ENCODE measurements at regions not wholly inside any gene's neighbourhood (a gene's known extent, or its start where the extent isn't known, plus 50 kb on each side); places are given as distances from the start of the nearest gene placed in this dataset.
"Not testable (repeated sequence)": the region's sequence is repeated elsewhere in the genome, so short reads cannot be mapped to it uniquely, and the experiment has no call there.

- DNase-seq: no peak
- Histone ChIP-seq H3K36me3 (no peaks in the 10 kb centered on the region), H3K4me1 (no peaks in the 10 kb centered on the region), H3K9me3 (no peaks in the 10 kb centered on the region), H3K4me3 (ENCODE audit: low read depth, low read length) (no peak overlapping the region), H3K27me3 (peaks cover 7% of the 10 kb centered on the region)
- no peak for TF ChIP-seq CTCF (IDR thresholded peaks at IDR 0.05; ENCODE audit: low read depth, low read length)
Observed at GRCh38 chr7:153061910-153062528, 302.5 kb downstream of the ACTR3B start.

- H3K4me3 ChIP-seq (ENCODE audit: low read depth, low read length): no peak overlapping the region
- H3K9me3 ChIP-seq: no peaks in the 10 kb centered on the region
- H3K27me3 ChIP-seq: peaks cover 7% of the 10 kb centered on the region
- no peaks in the 10 kb centered on the region for H3K4me1 ChIP-seq
- no peak for TF ChIP-seq CTCF (IDR thresholded peaks at IDR 0.05; ENCODE audit: low read depth, low read length)
- DNase-seq: no peak
- no peaks in the 10 kb centered on the region for H3K36me3 ChIP-seq
Observed at GRCh38 chr7:153065051-153065450, 305.5 kb downstream of the ACTR3B start.

GRCh38 chr7:153066711-153067110, 307.2 kb downstream of the ACTR3B start:
- Histone ChIP-seq H3K4me3 (ENCODE audit: low read depth, low read length) (no peak overlapping the region), H3K4me1 (no peaks in the 10 kb centered on the region), H3K36me3 (no peaks in the 10 kb centered on the region), H3K9me3 (no peaks in the 10 kb centered on the region), H3K27me3 (peaks cover 7% of the 10 kb centered on the region)
- TF ChIP-seq CTCF (IDR thresholded peaks at IDR 0.05; ENCODE audit: low read depth, low read length): no peak
- DNase-seq: no peak

- no peak for TF ChIP-seq CTCF (IDR thresholded peaks at IDR 0.05; ENCODE audit: low read depth, low read length)
- DNase-seq: no peak
- H3K36me3 ChIP-seq: no peaks in the 10 kb centered on the region
- H3K4me1 ChIP-seq: no peaks in the 10 kb centered on the region
- H3K27me3 ChIP-seq: no peaks in the 10 kb centered on the region; the same call in none of the 2 replicates
- H3K4me3 ChIP-seq (ENCODE audit: low read depth, low read length): no peak overlapping the region
- H3K9me3 ChIP-seq: no peaks in the 10 kb centered on the region
Observed at GRCh38 chr7:153070141-153070540, 310.6 kb downstream of the ACTR3B start.

- DNase-seq: no peak
Observed at GRCh38 chr7:153072806-153073205, 313.3 kb downstream of the ACTR3B start.

GRCh38 chr7:153076289-153076688, 316.7 kb downstream of the ACTR3B start:
- not testable (repeated sequence) for DNase-seq; H3K36me3 ChIP-seq; H3K27me3 ChIP-seq; H3K4me3 ChIP-seq (ENCODE audit: low read depth, low read length); H3K4me1 ChIP-seq; H3K9me3 ChIP-seq

More at GRCh38 chr7:153072806-153073205, 313.3 kb downstream of the ACTR3B start:
- H3K27me3 ChIP-seq: no peaks in the 10 kb centered on the region; the same call in none of the 2 replicates
- H3K4me3 ChIP-seq (ENCODE audit: low read depth, low read length): no peak overlapping the region
- no peaks in the 10 kb centered on the region for H3K4me1 ChIP-seq
- TF ChIP-seq CTCF (IDR thresholded peaks at IDR 0.05; ENCODE audit: low read depth, low read length): no peak
- H3K9me3 ChIP-seq: no peaks in the 10 kb centered on the region
- no peaks in the 10 kb centered on the region for H3K36me3 ChIP-seq
